Right lobe of liver (tissue), 4 donors: ENCODE measurements at regions not wholly inside any gene's neighbourhood (a gene's known extent, or its start where the extent isn't known, plus 50 kb on each side); places are given as distances from the start of the nearest gene placed in this dataset.

Experiments
- POLR2A ChIP-seq: fragments of 450-650 bp; IDR thresholded peaks from one replicate; pipeline ENCODE4 v1.6.1; 2017; ENCODE audit warnings: antibody characterized with exemption, mild to moderate bottlenecking
- TF ChIP-seq, protein P1 (sequence below), 4 donors: fragments of 200-600 bp in 3 of 4; fragments of 450-650 bp in 1 of 4; IDR thresholded peaks; one replicate each; pipeline versions ENCODE4 v1.5.1 to v1.8.0; 2016 to 2022; ENCODE audit warnings: antibody characterized with exemption in 4 of 4, mild to moderate bottlenecking in 2 of 4
- donor health status: DM: no; HTN: no; CAD: no.
- donor health status: DM: no; HTN: no; CAD: no.
- donor health status: DM: no; HTN: yes; CAD: no.

DNA sequence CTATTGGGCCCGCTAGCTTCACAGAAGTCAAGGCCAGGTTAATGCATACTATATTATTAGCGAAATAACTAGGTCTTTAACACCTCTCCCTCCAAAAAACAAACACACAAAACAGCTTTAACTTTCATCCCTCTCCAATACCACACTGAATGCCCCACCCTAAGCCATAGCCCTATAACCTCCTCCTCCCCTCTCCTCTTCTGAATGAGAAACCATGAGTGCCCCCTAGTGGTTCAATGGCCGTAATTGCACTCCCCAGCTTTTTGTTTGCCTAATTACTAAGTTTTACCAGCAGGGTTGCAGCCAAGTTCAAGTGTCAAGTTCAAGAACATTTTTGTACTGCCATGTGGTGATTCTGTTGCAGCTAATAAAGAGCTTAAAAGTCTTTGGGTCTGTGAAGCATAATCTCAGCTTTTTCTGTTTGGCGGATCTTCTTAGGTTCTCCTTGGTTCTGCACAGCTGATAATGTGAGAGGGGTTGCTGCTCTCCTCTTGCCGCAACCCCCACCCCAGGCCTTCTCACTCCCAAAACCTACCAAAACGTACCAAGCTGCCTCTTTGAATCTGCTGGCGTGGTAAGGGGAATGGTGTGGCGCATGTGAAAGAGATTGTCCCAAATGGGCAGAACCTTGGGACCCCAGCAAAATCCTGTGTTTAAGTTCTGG, 57.9 kb downstream of the RPL22L1 start:
- TF ChIP-seq, protein P1, sequence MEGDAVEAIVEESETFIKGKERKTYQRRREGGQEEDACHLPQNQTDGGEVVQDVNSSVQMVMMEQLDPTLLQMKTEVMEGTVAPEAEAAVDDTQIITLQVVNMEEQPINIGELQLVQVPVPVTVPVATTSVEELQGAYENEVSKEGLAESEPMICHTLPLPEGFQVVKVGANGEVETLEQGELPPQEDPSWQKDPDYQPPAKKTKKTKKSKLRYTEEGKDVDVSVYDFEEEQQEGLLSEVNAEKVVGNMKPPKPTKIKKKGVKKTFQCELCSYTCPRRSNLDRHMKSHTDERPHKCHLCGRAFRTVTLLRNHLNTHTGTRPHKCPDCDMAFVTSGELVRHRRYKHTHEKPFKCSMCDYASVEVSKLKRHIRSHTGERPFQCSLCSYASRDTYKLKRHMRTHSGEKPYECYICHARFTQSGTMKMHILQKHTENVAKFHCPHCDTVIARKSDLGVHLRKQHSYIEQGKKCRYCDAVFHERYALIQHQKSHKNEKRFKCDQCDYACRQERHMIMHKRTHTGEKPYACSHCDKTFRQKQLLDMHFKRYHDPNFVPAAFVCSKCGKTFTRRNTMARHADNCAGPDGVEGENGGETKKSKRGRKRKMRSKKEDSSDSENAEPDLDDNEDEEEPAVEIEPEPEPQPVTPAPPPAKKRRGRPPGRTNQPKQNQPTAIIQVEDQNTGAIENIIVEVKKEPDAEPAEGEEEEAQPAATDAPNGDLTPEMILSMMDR (IDR thresholded peaks at IDR 0.05), result peak; percentile 87 to 97 (median 91)
- TF ChIP-seq POLR2A, result no peak
